HG02885 (cell line): ENCODE measurements at regions not wholly inside any gene's neighbourhood (a gene's known extent, or its start where the extent isn't known, plus 50 kb on each side); places are given as distances from the start of the nearest gene placed in this dataset.
"Not testable (repeated sequence)": the region's sequence is repeated elsewhere in the genome, so short reads cannot be mapped to it uniquely, and the experiment has no call there.

Experiments used
- ATAC-seq: cut with Tn5 transposase; IDR thresholded peaks from one replicate; pipeline ENCODE4 v1.9.1; 2021; ENCODE audit warnings: mild to moderate bottlenecking; ENCODE audit not compliant: unreplicated experiment, poor library complexity

DNA sequence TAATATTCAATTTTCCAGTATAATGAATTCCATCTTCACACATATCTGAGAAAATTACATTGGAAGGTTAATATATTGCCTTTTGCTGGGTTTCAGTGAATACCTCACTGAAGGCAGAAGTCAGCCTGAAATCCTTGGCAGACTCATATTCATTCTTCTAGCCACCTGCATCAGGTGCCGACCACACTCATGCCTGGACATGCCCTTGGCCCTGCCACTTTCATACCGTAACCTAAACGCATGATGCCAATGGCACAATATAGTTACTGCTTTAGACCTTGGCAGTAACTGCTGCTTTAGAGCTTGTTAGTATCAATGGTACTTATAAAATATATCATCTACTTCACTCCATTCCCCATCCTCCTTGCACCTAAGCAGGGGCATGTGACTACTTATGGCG is 817.6 kb upstream of the CDH8 start:
- ATAC-seq: no peak

GRCh38 chr16:62846399-62847057 is 810.3 kb upstream of the CDH8 start:
- ATAC-seq: no peak

DNA sequence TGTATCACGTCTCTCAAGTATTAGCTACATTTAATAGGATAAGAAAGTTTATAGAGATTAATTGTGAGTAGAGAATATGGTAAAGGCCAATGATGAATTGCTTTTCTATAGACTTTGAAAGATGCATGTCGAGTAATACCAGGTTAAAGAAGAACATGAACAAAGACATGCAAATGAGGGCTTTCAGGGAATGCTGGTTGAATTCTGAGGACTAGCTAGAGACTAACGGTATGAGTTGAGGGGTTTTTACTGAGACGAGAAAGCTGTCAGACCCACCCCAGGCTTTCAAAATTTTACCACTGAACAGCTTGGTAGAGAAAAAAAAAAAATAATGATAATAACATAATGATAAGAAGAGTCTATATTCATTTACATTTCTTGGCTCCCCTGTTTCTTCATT is 796.0 kb upstream of the CDH8 start:
- ATAC-seq: no peak

DNA sequence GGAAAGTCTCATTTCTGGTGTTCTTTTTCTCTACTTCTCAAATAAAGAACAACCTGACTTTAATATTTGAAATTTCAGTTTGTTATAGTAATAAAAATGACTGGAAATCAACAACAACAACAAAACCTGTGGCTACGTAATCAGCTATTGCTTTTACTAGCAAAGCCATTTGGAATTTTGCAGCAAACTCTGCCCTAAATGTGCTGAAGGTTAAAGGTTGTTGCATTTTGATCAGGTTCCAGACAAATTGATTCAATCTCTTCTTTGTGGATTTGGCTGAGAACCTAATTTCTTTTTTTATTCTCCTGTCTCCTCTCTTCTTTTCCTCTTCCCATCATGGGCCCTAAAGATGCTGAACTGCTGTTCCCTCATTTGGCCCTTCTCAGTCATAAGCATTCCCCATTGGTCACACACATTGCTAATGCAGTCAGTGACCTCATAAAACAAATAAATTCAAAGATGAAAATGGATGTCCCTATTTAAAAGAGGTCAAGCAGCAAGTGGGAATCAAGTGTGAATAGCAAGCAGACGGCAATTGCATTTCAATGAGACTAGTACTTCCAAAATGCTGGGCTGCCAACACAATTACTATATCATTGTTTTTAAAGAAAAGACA is 795.1 kb upstream of the CDH8 start:
- no peak for ATAC-seq

DNA sequence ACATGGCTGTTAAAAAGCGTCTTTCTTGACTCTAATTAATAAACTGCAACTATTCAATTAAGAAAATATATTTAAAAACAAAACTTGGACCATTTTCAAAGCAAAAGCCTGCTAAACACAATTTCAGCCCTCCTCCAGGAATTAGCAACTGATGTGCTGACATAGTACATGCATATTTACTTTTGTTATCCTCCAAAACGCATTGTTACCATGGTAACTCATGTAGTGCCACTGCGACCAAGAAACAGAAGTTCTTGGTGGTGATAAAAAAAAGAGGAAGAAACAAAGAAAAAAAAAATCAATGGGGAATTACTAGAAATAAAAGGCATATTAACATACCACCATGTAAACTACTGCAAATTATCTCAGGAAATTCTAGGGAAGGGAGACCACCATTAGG is 793.4 kb upstream of the CDH8 start:
- no peak for ATAC-seq

DNA sequence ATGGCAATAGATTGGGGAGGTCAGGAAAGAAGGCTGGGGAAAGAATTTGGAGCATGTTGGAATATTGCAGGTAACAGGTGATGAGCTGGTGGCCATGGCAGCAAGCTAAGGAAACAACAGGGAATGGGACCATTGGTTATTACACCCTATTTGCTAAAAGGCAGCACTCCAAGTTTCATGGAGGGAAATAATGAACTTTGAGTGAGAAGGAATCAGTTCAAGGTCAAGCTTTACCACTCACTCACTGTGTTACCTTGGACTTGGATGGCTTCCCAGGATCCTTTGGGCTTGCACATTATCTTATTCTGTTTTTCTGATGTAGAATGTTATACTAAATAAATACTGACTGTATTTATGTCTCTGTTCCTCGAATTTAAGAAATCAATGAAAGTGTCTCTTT is 792.8 kb upstream of the CDH8 start:
- no peak for ATAC-seq

- ATAC-seq: no peak
Observed at GRCh38 chr16:62821824-62822223, 785.6 kb upstream of the CDH8 start.

- ATAC-seq: no peak
Observed at GRCh38 chr16:62816971-62817519, 780.8 kb upstream of the CDH8 start.

DNA sequence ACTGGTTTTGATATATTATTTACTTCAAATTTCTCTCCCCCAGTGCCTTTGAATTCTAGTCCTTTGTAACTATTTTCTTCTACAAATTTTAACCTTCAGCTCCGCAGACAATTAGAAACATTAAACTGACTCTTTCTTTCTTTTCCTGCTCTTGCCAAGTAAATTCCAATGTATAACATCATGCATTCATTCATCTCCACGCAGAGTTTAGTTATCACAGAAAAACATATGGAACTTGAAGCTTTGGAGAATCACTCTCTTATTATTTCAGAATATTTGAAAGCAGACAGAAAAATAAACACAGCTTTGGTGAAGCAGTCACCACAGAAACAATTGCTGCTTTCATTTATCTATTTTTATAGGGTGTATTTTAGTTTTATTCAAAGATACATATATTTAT is 778.7 kb upstream of the CDH8 start:
- ATAC-seq: no peak

- no peak for ATAC-seq
Observed at GRCh38 chr16:62805221-62805857, 769.1 kb upstream of the CDH8 start.

GRCh38 chr16:62794724-62795123 is 758.5 kb upstream of the CDH8 start:
- ATAC-seq: no peak

DNA sequence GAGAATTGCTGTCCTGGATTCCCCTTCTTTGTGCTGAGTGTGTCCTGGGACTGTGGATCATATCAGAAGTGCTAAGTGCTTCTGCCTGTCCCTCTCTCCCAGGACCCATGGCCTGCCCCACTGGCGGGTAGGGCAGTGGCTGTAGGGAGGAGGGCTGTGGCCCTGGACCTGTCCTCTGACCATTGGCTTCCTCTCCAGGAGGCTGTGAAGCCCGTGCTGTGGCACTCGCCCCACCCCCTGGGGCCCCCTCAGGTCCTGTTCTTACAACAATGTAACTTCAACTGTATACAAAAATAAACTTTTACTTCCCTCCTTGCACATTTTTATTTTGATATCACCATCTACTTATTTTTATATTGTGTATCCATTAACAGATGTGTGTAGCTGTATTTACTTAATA is 743.8 kb upstream of the CDH8 start:
- not testable (repeated sequence) for ATAC-seq

GRCh38 chr16:62764572-62764971 is 728.3 kb upstream of the CDH8 start:
- ATAC-seq: no peak

- no peak for ATAC-seq
Observed at GRCh38 chr16:62760398-62760797, 724.2 kb upstream of the CDH8 start.

DNA sequence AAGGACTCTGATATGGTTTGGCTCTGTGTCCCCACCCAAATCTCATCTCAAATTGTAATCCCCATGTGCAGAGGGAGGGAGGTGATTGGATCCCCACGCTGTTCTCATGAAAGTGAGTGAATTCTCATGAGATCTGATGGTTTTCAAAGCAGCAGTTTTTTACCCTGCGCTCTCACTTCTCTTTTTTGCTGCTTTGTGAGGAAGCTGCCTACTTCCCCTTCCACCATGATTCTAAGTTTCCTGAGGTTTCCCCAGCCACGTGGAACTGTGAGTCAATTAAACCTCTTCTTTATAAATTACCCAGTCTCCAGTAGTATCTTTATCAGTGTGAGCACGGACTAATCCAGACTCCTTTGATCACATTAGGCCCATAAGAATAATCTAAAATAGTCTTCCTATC is 719.7 kb upstream of the CDH8 start:
- ATAC-seq: peak; percentile 47

- no peak for ATAC-seq
Observed at GRCh38 chr16:62752854-62753253, 716.6 kb upstream of the CDH8 start.

GRCh38 chr16:62751218-62751617 is 715.0 kb upstream of the CDH8 start:
- ATAC-seq: peak; percentile 88

DNA sequence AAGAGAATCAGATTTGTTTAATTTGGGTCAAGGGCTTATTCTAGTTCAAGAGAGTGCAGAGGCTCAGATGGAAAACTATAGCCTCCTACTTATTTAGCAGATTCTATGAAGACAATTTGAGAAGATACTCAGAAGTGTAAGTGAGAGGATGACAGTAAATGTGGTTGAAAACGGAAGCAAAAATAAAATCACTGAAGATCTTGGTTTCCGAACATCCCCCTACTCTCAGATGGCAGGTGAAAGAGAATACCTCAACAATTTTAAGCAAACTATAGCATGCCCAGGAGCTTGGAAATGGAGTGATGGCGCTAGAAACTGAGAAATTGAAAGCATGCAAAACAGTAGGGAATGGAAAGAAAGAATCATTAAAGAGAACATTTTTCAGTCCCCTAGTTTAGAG is 705.5 kb upstream of the CDH8 start:
- ATAC-seq: peak; percentile 58

- ATAC-seq: no peak
Observed at GRCh38 chr16:62738666-62739460, 702.6 kb upstream of the CDH8 start.

DNA sequence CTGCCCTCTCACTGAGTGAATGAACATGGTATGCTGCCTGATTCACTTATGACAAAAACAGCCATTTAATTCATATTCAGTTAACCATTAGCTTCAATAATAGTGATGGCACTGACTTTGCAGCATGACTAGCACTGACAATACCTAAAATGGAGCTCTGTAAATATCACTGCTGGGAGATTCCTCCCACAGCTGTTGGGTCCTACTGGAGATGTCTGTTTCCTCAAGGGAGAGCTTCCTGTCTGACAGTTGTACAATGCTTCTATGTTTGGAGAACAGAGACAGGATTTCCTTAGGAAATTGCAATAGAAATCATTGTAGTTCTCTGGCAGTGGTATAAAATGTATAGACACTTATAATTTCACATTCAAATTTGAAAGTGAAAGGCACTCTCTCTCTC is 695.9 kb upstream of the CDH8 start:
- ATAC-seq: no peak
